H9 (cell line): ENCODE measurements at regions not wholly inside any gene's neighbourhood (a gene's known extent, or its start where the extent isn't known, plus 50 kb on each side); places are given as distances from the start of the nearest gene placed in this dataset.

ENCODE experiments used
- DNase-seq: peaks from one replicate; pipeline ENCODE4 v3.0.0-alpha.2; 2017
- H2AFZ ChIP-seq: one replicate; pipeline ENCODE4 v1.6.1; 2013; ENCODE audit warnings: mild to moderate bottlenecking, low read length, control low read depth, moderate library complexity
- H2AK5ac ChIP-seq: 2 replicates; pipeline ENCODE4 v1.6.1; 2013; ENCODE audit warnings: low read length, control low read depth, mixed read lengths; ENCODE audit not compliant: insufficient read length
- H2BK120ac ChIP-seq: one replicate; pipeline ENCODE4 v1.6.1; 2013; ENCODE audit warnings: low read depth, mild to moderate bottlenecking, low read length, control low read depth, inconsistent platforms; ENCODE audit not compliant: poor library complexity, severe bottlenecking
- H2BK12ac ChIP-seq: 2 replicates; pipeline ENCODE4 v1.6.1; 2013; ENCODE audit warnings: low read length, control low read depth, mixed read lengths, low read depth; ENCODE audit not compliant: insufficient read length
- H2BK15ac ChIP-seq: 2 replicates; pipeline ENCODE4 v1.6.1; 2013; ENCODE audit warnings: low read depth, low read length, control low read depth
- H2BK20ac ChIP-seq: one replicate; pipeline ENCODE4 v1.6.1; 2013; ENCODE audit warnings: low read depth, mild to moderate bottlenecking, low read length, control low read depth, inconsistent platforms; ENCODE audit not compliant: poor library complexity, severe bottlenecking
- H2BK5ac ChIP-seq: 2 replicates; pipeline ENCODE4 v1.6.1; 2013; ENCODE audit warnings: low read length, control low read depth, mixed read lengths; ENCODE audit not compliant: insufficient read length
- H3K14ac ChIP-seq: 2 replicates; pipeline ENCODE4 v1.6.1; 2013; ENCODE audit warnings: low read length, control low read depth; ENCODE audit not compliant: insufficient read depth
- H3K18ac ChIP-seq: 2 replicates; pipeline ENCODE4 v1.6.1; 2013; ENCODE audit warnings: low read depth, mild to moderate bottlenecking, mixed read lengths, low read length, control low read depth; ENCODE audit not compliant: insufficient read length
- H3K23ac ChIP-seq: 2 replicates; pipeline ENCODE4 v1.6.1; 2013; ENCODE audit warnings: low read length, control low read depth, mixed read lengths, low read depth; ENCODE audit not compliant: insufficient read length
- H3K23me2 ChIP-seq: 2 replicates; pipeline ENCODE4 v1.6.1; 2013; ENCODE audit warnings: low read depth, mild to moderate bottlenecking, mixed read lengths, low read length, control low read depth; ENCODE audit not compliant: insufficient read length, poor library complexity, severe bottlenecking
- H3K27ac ChIP-seq: 2 replicates; pipeline ENCODE4 v1.5.1; 2013; ENCODE audit warnings: low read length, control low read depth, mixed read lengths, low read depth; ENCODE audit not compliant: insufficient read length
- H3K27me3 ChIP-seq: 2 replicates; pipeline ENCODE4 v1.6.1; 2013; ENCODE audit warnings: low read length, control low read depth, inconsistent platforms; ENCODE audit not compliant: insufficient read depth
- H3K4ac ChIP-seq: 2 replicates; pipeline ENCODE4 v1.6.1; 2013; ENCODE audit warnings: low read depth, mild to moderate bottlenecking, control low read depth, inconsistent platforms, low read length, moderate library complexity
- H3K4me1 ChIP-seq: 2 replicates; pipeline ENCODE4 v1.6.1; 2013; ENCODE audit warnings: low read length, control low read depth, inconsistent platforms; ENCODE audit not compliant: insufficient read depth
- H3K4me2 ChIP-seq: 2 replicates; pipeline ENCODE4 v1.6.1; 2013; ENCODE audit warnings: low read length, control low read depth, mixed read lengths; ENCODE audit not compliant: insufficient read length, insufficient read depth
- H3K56ac ChIP-seq: 2 replicates; pipeline ENCODE4 v1.6.1; 2013; ENCODE audit warnings: low read depth, mild to moderate bottlenecking, mixed read lengths, low read length, control low read depth; ENCODE audit not compliant: insufficient read length
- H3K79me1 ChIP-seq: 2 replicates; pipeline ENCODE4 v1.6.1; 2013; ENCODE audit warnings: low read depth, mild to moderate bottlenecking, moderate library complexity, low read length, control low read depth, inconsistent platforms; ENCODE audit not compliant: insufficient read depth, poor library complexity, severe bottlenecking
- H3K79me2 ChIP-seq: 2 replicates; pipeline ENCODE4 v1.6.1; 2013; ENCODE audit warnings: low read length, control low read depth, inconsistent platforms; ENCODE audit not compliant: insufficient read depth
- H3K9ac ChIP-seq: 2 replicates; pipeline ENCODE4 v1.6.1; 2013; ENCODE audit warnings: low read length, control low read depth, mixed read lengths; ENCODE audit not compliant: insufficient read length; ENCODE audit errors: extremely low read depth
- H3K9me3 ChIP-seq: one replicate; pipeline ENCODE4 v1.6.1; 2013; ENCODE audit warnings: low read depth, low read length, inconsistent platforms; ENCODE audit not compliant: control insufficient read depth
- H3T11ph ChIP-seq: one replicate; pipeline ENCODE4 v1.6.1; 2013; ENCODE audit warnings: mild to moderate bottlenecking, low read length, control low read depth, inconsistent platforms
- H4K20me1 ChIP-seq: one replicate; pipeline ENCODE4 v1.6.1; 2013; ENCODE audit not compliant: control insufficient read depth, insufficient read length, insufficient read depth
- H4K5ac ChIP-seq: 2 replicates; pipeline ENCODE4 v1.6.1; 2013; ENCODE audit warnings: low read depth, mild to moderate bottlenecking, mixed read lengths, low read length, control low read depth; ENCODE audit not compliant: insufficient read length
- H4K8ac ChIP-seq: replicated peaks from 2 replicates; pipeline ENCODE4 v1.6.1; 2013; ENCODE audit warnings: low read length, control low read depth, mixed read lengths, low read depth; ENCODE audit not compliant: insufficient read length
- H4K91ac ChIP-seq: 2 replicates; pipeline ENCODE4 v1.6.1; 2013; ENCODE audit warnings: low read depth, mild to moderate bottlenecking, moderate library complexity, mixed read lengths, low read length, control low read depth; ENCODE audit not compliant: insufficient read length
- H3K27ac Mint-ChIP-seq, 3 experiments: 2 replicates in 2 of 3; 3 replicates in 1 of 3; pipeline ENCODE4 v1.8.0; 2020 to 2021; ENCODE audit warnings: mixed read lengths in 3 of 3, mild to moderate bottlenecking in 1 of 3, moderate library complexity in 1 of 3
- H3K27me3 Mint-ChIP-seq: 2 replicates; pipeline ENCODE4 v1.8.0; 2021; ENCODE audit warnings: low read depth, mild to moderate bottlenecking, moderate library complexity, mixed read lengths
- H3K36me3 Mint-ChIP-seq, 3 experiments: 2 replicates in 2 of 3; 3 replicates in 1 of 3; pipeline ENCODE4 v1.8.0; 2020 to 2021; ENCODE audit warnings: low read depth in 3 of 3, mixed read lengths in 3 of 3; ENCODE audit not compliant: insufficient read depth in 1 of 3
- H3K4me1 Mint-ChIP-seq, 2 experiments: 2 replicates each; pipeline ENCODE4 v1.8.0; 2020; ENCODE audit warnings: mixed read lengths in 2 of 2
- H3K4me3 Mint-ChIP-seq, 2 experiments: 2 replicates in 1 of 2; 3 replicates in 1 of 2; pipeline ENCODE4 v1.8.0; 2020 to 2021; ENCODE audit warnings: mild to moderate bottlenecking in 2 of 2, mixed read lengths in 2 of 2, moderate library complexity in 1 of 2
- H3K9me3 Mint-ChIP-seq, 2 experiments: 2 replicates in 1 of 2; 3 replicates in 1 of 2; pipeline ENCODE4 v1.8.0; 2020; ENCODE audit warnings: mild to moderate bottlenecking in 2 of 2, mixed read lengths in 2 of 2, moderate library complexity in 1 of 2
- CTCF ChIP-seq: fragments of 200-600 bp; sonication (generic); conservative IDR thresholded peaks from 3 replicates; pipeline ENCODE4 v1.8.0; 2021; ENCODE audit warnings: antibody characterized with exemption, mild to moderate bottlenecking
- WGBS: extraction: QIAGEN DNeasy Blood & Tissue Kit; methylation state at CpG from one replicate; pipeline ENCODE4 v1.1.7; 2013; ENCODE audit warnings: missing lambda C conversion rate, low lambda C conversion rate, mixed read lengths; ENCODE audit not compliant: insufficient read length; ENCODE audit errors: extremely low coverage; 5-methylcytosine and 5-hydroxymethylcytosine counted together

DNA sequence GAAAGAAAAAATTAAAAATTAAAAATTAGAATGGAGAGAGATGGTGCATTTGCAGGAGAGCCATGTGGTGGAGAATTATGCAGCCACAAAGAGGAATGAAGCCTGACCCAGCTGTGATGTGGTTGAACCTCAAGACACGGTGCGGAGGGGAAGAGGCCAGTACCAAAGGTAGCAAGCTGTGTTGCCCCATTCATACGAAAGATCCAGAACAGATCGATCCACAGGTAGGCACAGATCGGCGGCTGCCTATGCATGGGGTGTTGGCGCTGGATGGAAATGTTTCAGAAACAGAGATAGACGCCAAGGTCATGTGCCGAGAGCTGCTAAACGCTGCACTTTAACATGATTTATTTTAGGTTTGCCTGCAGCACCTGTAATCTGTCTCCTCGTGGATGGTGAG is 992.3 kb downstream of the BRD1 start:
- Histone ChIP-seq H3K79me1 (no peaks in the 10 kb centered on the region), H2BK12ac (no peak overlapping the region), H2BK15ac (no peak overlapping the region), H2AFZ (no peak overlapping the region), H4K5ac (no peak overlapping the region), H3K14ac (no peak overlapping the region), H3K79me2 (no peaks in the 10 kb centered on the region), H3K4me1 (no peaks in the 10 kb centered on the region), H3K9ac (no peak overlapping the region), H3K9me3 (no peaks in the 10 kb centered on the region), H3T11ph (no peak overlapping the region), H3K4ac (no peak overlapping the region), H2BK120ac (no peak overlapping the region), H4K20me1 (no peaks in the 10 kb centered on the region), H3K4me2 (no peak overlapping the region), H4K8ac (no peak overlapping the region), H4K91ac (no peak overlapping the region), H3K23me2 (no peaks in the 10 kb centered on the region), H3K23ac (no peak overlapping the region), H3K18ac (no peak overlapping the region), H3K27me3 (no peaks in the 10 kb centered on the region), H3K56ac (no peak overlapping the region), H2BK20ac (no peak overlapping the region), H2AK5ac (no peak overlapping the region), H2BK5ac (no peak overlapping the region), H3K27ac (no peak overlapping the region)
- Mint-ChIP-seq H3K4me3 (no peak overlapping the region), H3K27ac (no peak overlapping the region; a peak in 1 of 7 replicates), H3K36me3 (peaks cover 7 to 14% (median 7%) of the 10 kb centered on the region in 3 experiments; a peak in 6 of 7 replicates), H3K4me1 (peaks cover 0 to 8% of the 10 kb centered on the region in 2 experiments; a peak in 3 of 4 replicates), H3K9me3 (peaks cover 25 to 30% of the 10 kb centered on the region in 2 experiments), H3K27me3 (peaks cover 22% of the 10 kb centered on the region)
- no CpG with 5 or more reads among the region's 11 CpGs for WGBS
- no peak for TF ChIP-seq CTCF
- DNase-seq: no peak
